Left hindlimb (tissue), 1 donor: ENCODE measurements at regions not wholly inside any gene's neighbourhood (a gene's known extent, or its start where the extent isn't known, plus 50 kb on each side); places are given as distances from the start of the nearest gene placed in this dataset.
"Not testable (repeated sequence)": the region's sequence is repeated elsewhere in the genome, so short reads cannot be mapped to it uniquely, and the experiment has no call there.

Experiments
- DNase-seq: peaks from one replicate; pipeline ENCODE4 v3.0.0-alpha.2; 2018

DNA sequence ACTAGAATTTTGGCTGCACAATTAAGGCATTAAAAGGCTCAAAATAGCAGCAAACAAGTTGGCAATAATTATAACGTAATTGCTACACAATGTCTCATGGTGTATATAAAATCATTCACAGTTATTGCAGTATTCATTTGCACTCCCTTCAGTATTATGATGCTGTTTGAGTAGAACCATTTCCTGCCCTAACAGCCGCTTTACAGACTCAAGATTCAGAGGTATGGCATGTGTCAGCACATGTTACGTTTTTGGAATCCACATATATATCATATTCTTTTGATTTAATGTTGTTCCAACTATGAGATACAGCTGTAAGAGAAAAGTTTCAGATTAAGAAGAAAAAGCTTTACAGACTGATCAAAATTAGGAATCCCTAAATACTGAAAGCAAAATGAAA lies 56.3 kb upstream of the NCKAP5 start:
- DNase-seq, result no peak

DNA sequence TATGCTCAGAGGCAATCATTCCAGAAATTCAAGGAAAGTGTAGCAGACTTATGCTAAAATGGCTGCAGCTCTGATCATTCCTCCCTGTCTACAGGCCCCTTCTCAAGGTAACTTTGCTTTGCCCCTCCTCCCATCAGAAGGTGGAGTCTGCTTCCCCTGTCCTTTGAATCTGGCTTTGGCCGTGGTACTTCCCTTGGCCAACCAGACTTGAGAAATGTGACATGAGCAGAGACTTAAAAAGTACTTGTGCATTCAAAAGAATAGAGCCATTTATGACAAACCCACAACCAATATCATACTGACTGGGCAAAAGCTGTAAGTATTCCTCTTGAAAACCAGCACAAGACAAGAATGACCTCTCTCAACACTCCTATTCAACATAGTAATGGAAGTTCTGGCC lies 59.5 kb upstream of the NCKAP5 start:
- no peak for DNase-seq

GRCh38 chr2:133633309-133633708 lies 65.0 kb upstream of the NCKAP5 start:
- DNase-seq, result no peak

DNA sequence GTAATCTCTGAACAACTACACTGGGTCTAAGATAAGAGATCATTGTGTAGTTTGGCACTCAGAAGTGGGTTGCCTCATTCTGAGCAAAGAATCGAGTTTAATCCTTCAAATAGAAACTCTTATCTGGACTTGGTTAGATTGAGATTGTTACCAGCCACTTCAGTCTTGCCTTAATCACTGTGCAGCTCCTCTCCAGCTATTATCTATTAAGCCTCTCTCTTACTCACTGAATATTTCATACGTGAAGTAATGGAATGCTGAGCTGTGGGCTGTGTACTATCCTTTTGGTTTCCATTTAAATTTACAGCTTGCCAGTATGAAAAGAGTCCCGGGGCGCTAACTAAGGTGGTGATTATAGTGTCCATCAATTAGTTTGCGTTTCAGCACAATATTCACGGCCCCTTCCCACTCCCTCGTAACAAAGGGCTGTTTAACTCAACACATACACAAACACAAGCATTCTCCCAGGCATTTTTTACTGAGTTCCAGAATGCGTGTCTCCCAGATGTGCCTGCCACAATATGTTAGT lies 65.7 kb upstream of the NCKAP5 start:
- no peak for DNase-seq

GRCh38 chr2:133635131-133635530 lies 66.9 kb upstream of the NCKAP5 start:
- DNase-seq, result no peak

DNA sequence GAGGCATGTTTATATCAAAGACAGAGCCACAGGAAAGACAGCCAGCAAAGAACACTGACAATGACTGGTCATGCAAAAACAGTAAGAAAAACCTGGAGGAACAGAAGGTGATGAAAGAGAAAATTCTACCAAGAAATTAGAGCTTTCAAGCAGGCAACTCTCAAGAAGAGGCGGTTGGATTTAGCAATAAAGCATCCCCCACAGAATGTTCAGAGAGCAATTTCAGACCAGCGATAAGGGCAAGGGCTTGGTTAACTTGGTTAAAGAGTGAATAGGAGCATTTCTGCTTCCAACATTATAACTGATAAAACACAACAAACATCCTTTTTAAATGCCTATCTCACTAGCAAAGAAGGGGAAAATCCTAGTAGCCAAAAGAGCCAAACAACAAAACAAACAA lies 68.0 kb upstream of the NCKAP5 start:
- no peak for DNase-seq

DNA sequence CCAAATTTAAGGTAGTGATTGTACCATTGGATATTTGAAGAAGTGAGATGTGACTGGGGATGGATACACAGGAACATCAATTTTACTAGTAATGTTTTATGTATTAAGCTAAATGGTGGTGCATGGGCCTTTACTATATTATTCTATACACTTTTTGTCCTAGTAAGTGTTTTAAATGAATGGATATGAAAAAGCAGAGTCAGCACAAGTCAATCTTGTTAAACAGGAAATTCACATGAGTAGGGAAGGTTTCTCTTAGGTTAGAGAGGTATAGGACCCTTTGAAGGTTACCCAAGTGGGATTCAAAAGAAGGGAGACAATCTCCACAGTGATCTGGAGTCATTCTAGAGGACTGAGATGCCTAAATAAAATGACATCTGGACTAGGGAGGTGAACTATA lies 71.8 kb upstream of the NCKAP5 start:
- no peak for DNase-seq

DNA sequence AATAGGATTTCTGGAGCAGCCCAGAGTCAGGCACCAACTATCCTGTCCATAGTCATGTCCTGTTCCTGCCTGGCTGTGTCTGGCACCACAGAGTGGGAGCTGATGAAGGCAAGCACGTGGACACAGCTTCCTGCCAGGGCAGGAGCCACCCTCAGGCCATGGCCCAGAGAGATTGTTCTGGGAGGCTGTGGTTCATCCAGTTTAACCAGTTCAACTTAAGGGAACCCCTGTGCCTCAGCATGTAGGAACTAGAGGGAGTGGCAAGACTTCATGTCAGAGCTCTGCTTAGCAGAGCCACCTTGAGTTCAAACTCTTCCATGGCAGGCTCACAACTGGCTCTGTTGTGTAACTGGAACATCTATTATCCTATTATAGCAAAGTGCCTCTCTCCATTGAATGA lies 73.2 kb upstream of the NCKAP5 start:
- no peak for DNase-seq

- no peak for DNase-seq
Measured at GRCh38 chr2:133641942-133642725, 73.9 kb upstream of the NCKAP5 start.

DNA sequence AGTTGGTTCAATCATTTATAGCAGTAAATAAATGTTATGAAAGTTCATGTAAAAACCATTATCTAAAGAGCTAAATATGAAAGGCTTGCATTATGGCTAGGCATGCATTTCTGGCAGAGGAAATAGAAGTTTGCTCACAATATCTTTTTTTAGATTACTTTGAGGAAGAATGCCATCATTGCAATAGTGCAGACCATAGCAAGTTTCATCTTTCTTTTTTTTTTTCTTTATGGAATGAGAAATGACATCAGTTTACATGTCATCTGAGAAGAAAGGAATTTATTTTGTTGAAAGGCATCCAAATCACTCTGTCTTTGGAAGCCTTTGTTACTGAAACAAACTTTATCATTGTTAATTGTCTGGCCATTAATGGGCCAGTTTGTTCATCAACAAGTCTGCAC lies 74.5 kb upstream of the NCKAP5 start:
- no peak for DNase-seq

DNA sequence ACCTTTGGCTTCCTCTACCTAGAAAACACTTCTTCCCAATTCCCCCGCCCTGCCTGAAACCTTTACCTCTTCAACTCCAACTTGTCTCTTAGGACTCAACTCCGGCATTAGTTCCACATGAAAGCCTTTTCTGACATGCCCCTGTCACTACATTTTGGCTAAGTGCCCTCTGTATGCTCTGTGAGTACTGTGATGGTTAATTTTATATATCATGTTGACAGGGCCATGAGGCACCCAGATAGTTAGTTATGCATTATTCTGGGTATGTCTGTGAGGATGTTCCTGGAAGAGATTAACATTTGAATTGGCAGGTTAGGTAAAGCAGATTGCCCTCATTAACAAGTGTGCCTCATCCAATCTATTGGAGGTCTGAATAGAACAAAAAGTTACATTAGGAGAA lies 75.6 kb upstream of the NCKAP5 start:
- no peak for DNase-seq

DNA sequence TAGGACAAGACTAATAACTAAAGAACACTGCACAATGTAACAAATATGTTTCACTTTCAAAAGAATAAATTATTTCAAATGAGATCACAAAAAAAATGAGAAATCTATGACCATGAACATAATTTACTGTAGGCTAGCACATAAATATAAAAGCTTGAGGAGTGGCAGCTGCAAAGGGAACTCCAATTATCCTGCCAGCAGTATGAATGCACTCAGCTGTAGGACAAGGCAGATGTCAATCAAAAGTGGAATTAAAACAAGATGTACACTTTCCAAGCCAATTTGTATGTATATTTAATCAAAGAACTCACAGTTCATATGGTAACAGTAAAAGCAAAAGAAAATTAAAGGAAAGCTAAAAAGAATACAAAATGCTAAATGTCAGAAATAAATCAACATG lies 76.6 kb upstream of the NCKAP5 start:
- no peak for DNase-seq

- not testable (repeated sequence) for DNase-seq
Measured at GRCh38 chr2:133647386-133647785, 79.1 kb upstream of the NCKAP5 start.

GRCh38 chr2:133651861-133652260 lies 83.6 kb upstream of the NCKAP5 start:
- DNase-seq, result no peak

DNA sequence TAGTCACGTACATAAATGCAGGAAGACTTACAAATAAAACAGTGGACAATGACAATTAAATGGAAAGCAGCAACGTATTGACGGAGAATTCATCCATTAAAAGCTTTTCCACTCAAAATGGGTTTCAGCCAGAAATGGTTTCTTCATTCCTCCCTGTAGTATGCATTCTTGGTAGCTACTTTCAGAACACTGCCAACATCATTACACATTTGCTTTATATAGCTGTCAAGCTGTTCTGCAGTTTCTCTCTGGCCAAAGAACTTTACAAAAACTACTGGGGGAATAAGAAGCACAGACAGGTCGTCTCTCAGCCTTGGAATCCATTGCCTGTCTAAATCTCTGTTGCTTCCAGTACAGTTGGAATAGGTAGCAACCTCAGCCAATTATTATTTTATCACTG lies 84.1 kb upstream of the NCKAP5 start:
- no peak for DNase-seq

- no peak for DNase-seq
Measured at GRCh38 chr2:133653056-133653455, 84.8 kb upstream of the NCKAP5 start.

GRCh38 chr2:133654949-133655348 lies 86.7 kb upstream of the NCKAP5 start:
- no peak for DNase-seq

DNA sequence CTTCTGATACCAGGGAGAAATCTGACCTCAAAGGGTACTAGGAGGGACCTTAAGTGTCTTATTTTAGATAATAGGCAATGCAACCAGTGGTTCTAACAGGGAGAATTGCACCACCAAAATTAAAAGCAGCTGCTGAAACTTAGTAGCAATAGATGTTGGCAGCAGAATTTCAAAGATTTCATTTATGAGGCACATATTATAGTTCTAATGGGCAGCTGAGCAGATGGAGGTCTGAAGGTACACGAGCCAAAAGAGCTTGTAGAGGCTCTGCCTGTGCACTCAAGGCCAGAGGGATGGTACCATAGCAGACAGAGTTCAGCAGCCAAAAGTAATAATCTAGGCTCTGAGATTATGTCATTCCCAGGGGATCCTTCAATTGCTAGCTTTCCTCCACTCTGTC lies 87.3 kb upstream of the NCKAP5 start:
- no peak for DNase-seq

GRCh38 chr2:133657591-133657990 lies 89.3 kb upstream of the NCKAP5 start:
- DNase-seq, result no peak

- DNase-seq, result no peak
Measured at GRCh38 chr2:133658020-133658903, 90.0 kb upstream of the NCKAP5 start.

GRCh38 chr2:133660510-133660909 lies 92.2 kb upstream of the NCKAP5 start:
- no peak for DNase-seq

- no peak for DNase-seq
Measured at GRCh38 chr2:133661392-133661791, 93.1 kb upstream of the NCKAP5 start.

DNA sequence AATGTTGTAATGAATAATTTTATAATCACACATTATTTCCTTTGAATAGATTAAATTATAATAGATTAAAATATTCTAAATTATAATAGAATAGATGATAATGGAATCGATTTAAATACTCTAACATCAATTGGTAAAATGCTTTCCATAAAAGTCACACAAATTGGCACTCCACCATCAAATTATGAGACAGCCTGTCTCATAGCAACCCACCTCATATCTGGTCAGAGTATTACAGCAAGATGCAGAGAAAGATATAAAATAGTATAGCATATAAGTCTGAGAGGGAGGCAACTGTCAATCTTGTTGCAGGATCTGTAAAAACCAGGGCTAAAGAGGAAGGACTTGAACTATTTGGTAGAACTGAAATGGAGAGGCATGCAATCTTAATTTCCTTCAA lies 98.4 kb upstream of the NCKAP5 start:
- no peak for DNase-seq

DNA sequence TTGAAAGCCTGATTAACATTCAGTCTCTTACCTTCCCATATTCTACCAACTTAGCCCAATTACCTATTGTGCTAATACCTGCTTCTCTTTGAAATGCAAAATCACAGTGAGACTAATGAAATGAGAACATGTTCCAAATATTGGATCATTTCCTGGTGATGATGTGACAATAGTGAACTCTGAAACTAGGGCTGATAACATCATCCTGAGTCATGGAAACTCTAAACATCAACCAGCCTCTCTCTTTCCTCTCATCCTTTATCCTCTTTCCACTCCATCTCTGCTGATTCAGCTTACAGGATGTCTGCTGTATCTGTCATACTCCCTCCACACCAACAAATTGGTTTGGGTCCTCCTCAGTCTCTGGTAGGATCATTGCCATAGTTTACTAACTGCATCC lies 98.8 kb upstream of the NCKAP5 start:
- no peak for DNase-seq
